Right cardiac atrium (tissue), 5 donors: ENCODE measurements at regions not wholly inside any gene's neighbourhood (a gene's known extent, or its start where the extent isn't known, plus 50 kb on each side); places are given as distances from the start of the nearest gene placed in this dataset.
"Not testable (repeated sequence)": the region's sequence is repeated elsewhere in the genome, so short reads cannot be mapped to it uniquely, and the experiment has no call there.

ENCODE experiments used
- ATAC-seq, 2 donors: fragments of 200-7000 bp; cut with Tn5 transposase; one replicate each; pipeline versions ENCODE4 v1.8.0 to v1.9.1; 2020; ENCODE audit warnings: moderate library complexity in 2 of 2, mild to moderate bottlenecking in 1 of 2
- DNase-seq, 3 donors: peaks; one replicate each; pipeline ENCODE4 v3.0.0-alpha.2; 2020
- H3K27ac ChIP-seq: one replicate; pipeline ENCODE4 v1.5.1; 2013; ENCODE audit warnings: mild to moderate bottlenecking, low read length, control low read depth, moderate library complexity
- H3K27me3 ChIP-seq: one replicate; pipeline ENCODE4 v1.6.1; 2013; ENCODE audit not compliant: control insufficient read depth, insufficient read depth
- H3K4me1 ChIP-seq: one replicate; pipeline ENCODE4 v1.6.1; 2013; ENCODE audit warnings: low read length; ENCODE audit not compliant: control insufficient read depth, insufficient read depth
- H3K4me3 ChIP-seq: one replicate; pipeline ENCODE4 v1.5.1; 2013; ENCODE audit warnings: low read length, control low read depth
- H3K9me3 ChIP-seq: one replicate; pipeline ENCODE4 v1.6.1; 2013; ENCODE audit warnings: low read length; ENCODE audit not compliant: control insufficient read depth
- WGBS: extraction: QIAGEN DNeasy Blood & Tissue Kit; methylation state at CpG from one replicate; pipeline ENCODE4 v1.1.7; 2013; 5-methylcytosine and 5-hydroxymethylcytosine counted together
- intact Hi-C, 4 donors: fragments of 100-400 bp; cut with DNase I; formaldehyde crosslinking; loops; one replicate each; pipeline versions ENCODE4 v1.11.0 to v1.14.0; 2022 to 2023
- donor health status: healthy with polysubstance abuse.
- donor health status: DM: no; HTN: yes; CAD: no.
- donor health status: DM: no; HTN: no; CAD: no.
- donor health status: DM: no; HTN: yes; CAD: no; lungs with severe emphysema.
- donor health status: DM: yes; HTN: yes; CAD: no.

GRCh38 chr5:124905256-124906130 is 159.1 kb upstream of the ZNF608 start:
- 77% methylated on average over 2 of the region's 2 CpGs for WGBS
- H3K4me3 ChIP-seq: no peak overlapping the region
- no peaks in the 10 kb centered on the region for H3K9me3 ChIP-seq
- ATAC-seq (no peak), DNase-seq (no peak)
- no peak overlapping the region for H3K27ac ChIP-seq
- H3K27me3 ChIP-seq: no peaks in the 10 kb centered on the region
- intact Hi-C loops: loop anchor here in 3 of 4 donors (5.0 to 10.0 kb wide), 3 partner anchors 158 to 251 kb away; partner anchors contain the start of gene ZNF608 (in 2 of the 3)
- peaks cover 6% of the 10 kb centered on the region for H3K4me1 ChIP-seq

GRCh38 chr5:124906339-124907097 is 160.1 kb upstream of the ZNF608 start:
- no peaks in the 10 kb centered on the region for H3K27me3 ChIP-seq
- peak; percentile 61 to 84 (median 82) for DNase-seq
- 3% methylated on average over 6 of the region's 6 CpGs for WGBS
- H3K9me3 ChIP-seq: no peaks in the 10 kb centered on the region
- intact Hi-C loops: loop anchor here in 3 of 4 donors (5.0 to 10.0 kb wide), 3 partner anchors 159 to 252 kb away; partner anchors contain the start of gene ZNF608 (in 2 of the 3)
- H3K27ac ChIP-seq: peak overlapping the region; percentile 90
- ATAC-seq: peak; percentile 91 to 94
- peaks cover 6% of the 10 kb centered on the region for H3K4me1 ChIP-seq
- H3K4me3 ChIP-seq: no peak overlapping the region

DNA sequence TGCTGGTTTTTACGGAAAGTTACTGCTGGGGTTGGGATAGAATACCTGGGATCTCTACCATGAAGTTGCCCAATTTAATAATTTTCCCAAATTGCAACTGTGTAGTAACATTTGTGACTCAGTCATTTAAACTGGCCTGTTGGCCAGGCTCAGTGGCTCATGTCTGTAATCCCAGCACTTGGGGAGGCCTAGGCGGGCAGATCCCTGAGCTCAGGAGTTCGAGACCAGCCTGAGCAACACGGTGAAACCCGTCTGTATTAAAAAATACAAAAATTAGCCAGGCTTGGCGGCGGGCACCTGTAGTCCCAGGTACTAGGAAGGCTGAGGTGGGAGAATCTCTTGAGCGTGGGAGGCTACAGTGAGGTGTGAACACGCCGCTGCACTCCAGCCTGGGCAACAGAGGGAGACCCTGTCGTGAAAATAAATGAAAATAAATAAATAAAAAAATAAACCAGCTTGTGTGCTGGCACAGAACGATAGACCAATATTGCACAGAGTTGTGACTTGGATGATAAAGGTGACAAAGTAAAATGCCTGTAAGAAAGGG is 160.7 kb upstream of the ZNF608 start:
- no peak overlapping the region for H3K4me3 ChIP-seq
- intact Hi-C loops: loop anchor here in 3 of 4 donors (5.0 to 10.0 kb wide), 3 partner anchors 160 to 252 kb away; partner anchors contain the start of gene ZNF608 (in 2 of the 3)
- WGBS: 89% methylated on average over 12 of the region's 12 CpGs
- H3K27ac ChIP-seq: peak overlapping the region; percentile 90
- H3K27me3 ChIP-seq: no peaks in the 10 kb centered on the region
- peak in 1 of 3 donors; percentile 33 for DNase-seq
- ATAC-seq: no peak
- H3K4me1 ChIP-seq: peaks cover 5% of the 10 kb centered on the region
- no peaks in the 10 kb centered on the region for H3K9me3 ChIP-seq

GRCh38 chr5:124908581-124909451 is 162.4 kb upstream of the ZNF608 start:
- Histone ChIP-seq H3K27ac (no peak overlapping the region), H3K4me3 (no peak overlapping the region), H3K4me1 (peaks cover 2% of the 10 kb centered on the region), H3K27me3 (no peaks in the 10 kb centered on the region), H3K9me3 (no peaks in the 10 kb centered on the region)
- ATAC-seq (peak; percentile 38 to 55), DNase-seq (no peak)
- 29% methylated on average over 7 of the region's 7 CpGs for WGBS
- intact Hi-C loops: loop anchor here in 3 of 4 donors (5.0 to 10.0 kb wide), 3 partner anchors 162 to 254 kb away; partner anchors contain the start of gene ZNF608 (in 2 of the 3)

DNA sequence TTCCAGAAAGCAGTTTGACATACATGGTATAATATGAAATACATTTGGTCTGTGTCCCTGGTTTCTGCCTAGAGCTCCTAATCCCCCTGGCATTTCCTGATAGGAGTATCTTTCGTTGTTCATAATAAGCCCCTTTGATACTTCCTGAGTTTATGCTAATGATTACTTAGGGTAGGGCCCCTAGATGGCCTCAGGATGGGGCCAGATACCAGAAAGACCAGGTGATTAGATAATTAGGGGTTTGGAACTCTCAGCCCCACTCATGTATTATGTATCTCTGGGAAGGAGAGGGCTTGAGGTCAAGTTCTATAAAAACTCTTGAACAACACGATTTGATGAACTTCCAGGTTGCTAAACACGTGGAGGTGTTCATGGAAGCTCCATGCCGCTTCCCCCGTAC is 163.3 kb upstream of the ZNF608 start:
- ATAC-seq (no peak), DNase-seq (no peak)
- 92% methylated on average over 5 of the region's 5 CpGs for WGBS
- Histone ChIP-seq H3K4me1 (peaks cover 2% of the 10 kb centered on the region), H3K4me3 (no peak overlapping the region), H3K27ac (no peak overlapping the region), H3K9me3 (no peaks in the 10 kb centered on the region), H3K27me3 (no peaks in the 10 kb centered on the region)
- intact Hi-C loops: loop anchor here in 3 of 4 donors (5.0 to 10.0 kb wide), 4 partner anchors 85 to 255 kb away; partner anchors contain the start of gene ZNF608 (in 2 of the 3)

DNA sequence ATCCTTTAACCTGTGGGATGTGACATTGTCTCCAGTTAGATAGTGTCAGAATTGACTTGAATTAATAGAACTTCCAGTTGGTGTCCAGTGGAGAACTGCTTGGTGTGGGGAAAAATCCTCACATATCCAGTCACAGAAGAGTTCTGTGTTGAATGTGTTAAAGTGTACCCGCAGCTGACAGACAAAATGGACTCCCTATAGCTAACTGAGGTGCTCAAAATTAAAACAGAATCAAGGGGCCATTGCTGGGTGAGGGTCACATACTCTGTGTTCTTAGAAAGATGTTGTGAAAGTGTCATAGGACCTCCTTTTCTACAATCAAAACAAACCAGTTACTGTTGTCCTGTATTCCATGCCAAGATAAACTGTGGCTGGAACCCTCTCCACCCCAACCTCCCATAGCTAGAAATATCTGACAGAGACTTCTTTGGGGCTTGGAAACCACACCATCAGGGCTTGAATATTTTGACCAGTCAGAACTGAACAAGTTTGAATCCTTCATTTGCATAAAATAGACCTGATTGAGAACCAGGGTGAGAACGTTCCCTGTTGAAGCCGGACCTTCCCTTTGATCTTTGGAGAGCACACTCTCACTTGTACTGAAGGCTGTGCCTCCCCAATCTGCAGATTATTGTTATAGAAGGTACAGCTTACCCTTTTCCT is 164.0 kb upstream of the ZNF608 start:
- Histone ChIP-seq H3K27ac (no peak overlapping the region), H3K9me3 (no peaks in the 10 kb centered on the region), H3K27me3 (no peaks in the 10 kb centered on the region), H3K4me1 (peaks cover 2% of the 10 kb centered on the region), H3K4me3 (no peak overlapping the region)
- DNase-seq: no peak
- intact Hi-C loops: loop anchor here in 1 of 4 donors (10.0 kb wide), 1 partner anchor 84 kb away; no protein-coding TSS in a partner anchor
- ATAC-seq: no peak
- WGBS: 93% methylated on average over 3 of the region's 3 CpGs

- Histone ChIP-seq H3K4me1 (peaks cover 2% of the 10 kb centered on the region), H3K4me3 (no peak overlapping the region), H3K9me3 (no peaks in the 10 kb centered on the region), H3K27me3 (no peaks in the 10 kb centered on the region), H3K27ac (no peak overlapping the region)
- DNase-seq (peak in 2 of 3 donors; percentile 54 to 56), ATAC-seq (peak in 1 of 2 donors; percentile 28)
- intact Hi-C loops: loop anchor here in 1 of 4 donors (10.0 kb wide), 1 partner anchor 82 kb away; no protein-coding TSS in a partner anchor
- WGBS: 93% methylated on average over 20 of the region's 20 CpGs
Observed at GRCh38 chr5:124912638-124913328, 166.3 kb upstream of the ZNF608 start.

- WGBS: 83% methylated on average over 2 of the region's 2 CpGs
- Histone ChIP-seq H3K4me1 (peaks cover 2% of the 10 kb centered on the region), H3K27ac (no peak overlapping the region), H3K4me3 (no peak overlapping the region), H3K9me3 (no peaks in the 10 kb centered on the region), H3K27me3 (no peaks in the 10 kb centered on the region)
- ATAC-seq (no peak), DNase-seq (no peak)
- intact Hi-C loops: loop anchor here in 1 of 4 donors (10.0 kb wide), 1 partner anchor 82 kb away; no protein-coding TSS in a partner anchor
Observed at GRCh38 chr5:124913329-124913653, 166.9 kb upstream of the ZNF608 start.

DNA sequence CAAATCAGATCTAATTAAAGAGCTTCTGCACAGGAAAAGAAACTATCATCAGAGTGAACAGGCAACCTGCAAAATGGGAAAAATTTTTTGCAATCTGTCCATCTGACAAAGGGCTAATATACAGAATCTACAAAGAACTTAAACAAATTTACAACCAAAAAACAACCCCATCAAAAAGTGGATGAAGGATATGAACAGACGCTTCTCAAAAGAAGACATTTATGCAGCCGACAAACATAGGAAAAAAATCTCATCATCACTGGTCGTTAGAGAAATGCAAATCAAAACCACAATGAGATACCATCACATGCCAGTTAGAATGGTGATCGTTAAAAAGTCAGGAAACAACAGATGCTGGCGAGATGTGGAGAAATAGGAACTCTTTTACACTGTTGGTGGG is 169.9 kb upstream of the ZNF608 start:
- WGBS: 66% methylated on average over 5 of the region's 5 CpGs
- H3K4me1 ChIP-seq, H3K9me3 ChIP-seq, DNase-seq, H3K27ac ChIP-seq, ATAC-seq, H3K4me3 ChIP-seq, H3K27me3 ChIP-seq: not testable (repeated sequence)
- intact Hi-C loops: loop anchor here in 1 of 4 donors (10.0 kb wide), 1 partner anchor 78 kb away; no protein-coding TSS in a partner anchor
